ENCODE measurements at regions not wholly inside any gene's neighbourhood (a gene's known extent, or its start where the extent isn't known, plus 50 kb on each side); places are given as distances from the start of the nearest gene placed in this dataset.

DNA sequence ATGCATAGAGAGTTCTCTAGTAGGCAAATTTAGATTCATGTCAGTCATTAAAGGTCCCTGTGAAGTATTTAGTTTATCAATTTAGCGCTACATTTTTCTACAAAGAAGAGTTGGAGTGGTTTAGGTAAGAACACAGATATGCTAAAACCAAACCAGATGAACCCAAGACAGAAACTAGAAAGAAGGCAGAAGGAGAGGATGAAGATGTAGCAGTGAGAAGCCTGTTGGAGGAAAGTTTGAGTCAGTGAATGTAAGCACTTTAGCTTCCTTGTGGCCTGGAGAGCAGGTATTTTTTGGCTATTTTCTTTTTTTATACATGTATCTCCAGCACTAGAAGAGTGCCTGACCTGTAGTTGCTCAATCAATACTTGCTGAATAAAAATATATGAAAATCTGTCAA, 223.7 kb downstream of the KCNRG start:
- no peaks in the 10 kb centered on the region for H3K27me3 Mint-ChIP-seq (ENCODE audit: low read depth, poor library complexity)
- TF ChIP-seq CTCF (IDR thresholded peaks at IDR 0.05) = no peak
- H3K36me3 Mint-ChIP-seq (ENCODE audit: low read depth) = no peaks in the 10 kb centered on the region
- H3K4me3 Mint-ChIP-seq = no peak overlapping the region
- peaks cover 6% of the 10 kb centered on the region for H3K9me3 Mint-ChIP-seq
- no peak overlapping the region for H3K27ac Mint-ChIP-seq
- no peak for DNase-seq
- peaks cover 33% of the 10 kb centered on the region for H3K4me1 Mint-ChIP-seq

- no peak overlapping the region for H3K27ac Mint-ChIP-seq
- H3K4me3 Mint-ChIP-seq = no peak overlapping the region
- DNase-seq = no peak
- H3K36me3 Mint-ChIP-seq (ENCODE audit: low read depth) = no peaks in the 10 kb centered on the region
- no peaks in the 10 kb centered on the region for H3K9me3 Mint-ChIP-seq
- no peaks in the 10 kb centered on the region for H3K27me3 Mint-ChIP-seq (ENCODE audit: low read depth, poor library complexity)
- TF ChIP-seq CTCF (IDR thresholded peaks at IDR 0.05) = no peak
- H3K4me1 Mint-ChIP-seq = peaks cover 51% of the 10 kb centered on the region
Measured at GRCh38 chr13:50241479-50241878, 226.2 kb downstream of the KCNRG start.

- no peaks in the 10 kb centered on the region for H3K9me3 Mint-ChIP-seq
- peaks cover 45% of the 10 kb centered on the region for H3K4me1 Mint-ChIP-seq
- H3K36me3 Mint-ChIP-seq (ENCODE audit: low read depth) = no peaks in the 10 kb centered on the region
- H3K27me3 Mint-ChIP-seq (ENCODE audit: low read depth, poor library complexity) = no peaks in the 10 kb centered on the region
- DNase-seq = no peak
- TF ChIP-seq CTCF (IDR thresholded peaks at IDR 0.05) = no peak
- H3K4me3 Mint-ChIP-seq = no peak overlapping the region
- H3K27ac Mint-ChIP-seq = no peak overlapping the region
Measured at GRCh38 chr13:50243931-50244330, 228.7 kb downstream of the KCNRG start.

- no peak overlapping the region for H3K4me3 Mint-ChIP-seq
- no peaks in the 10 kb centered on the region for H3K27me3 Mint-ChIP-seq (ENCODE audit: low read depth, poor library complexity)
- no peak for TF ChIP-seq CTCF (IDR thresholded peaks at IDR 0.05)
- peaks cover 49% of the 10 kb centered on the region for H3K4me1 Mint-ChIP-seq
- no peaks in the 10 kb centered on the region for H3K9me3 Mint-ChIP-seq
- H3K36me3 Mint-ChIP-seq (ENCODE audit: low read depth) = no peaks in the 10 kb centered on the region
- DNase-seq = no peak
- peak overlapping the region; percentile 69 for H3K27ac Mint-ChIP-seq
Measured at GRCh38 chr13:50244355-50244712, 229.1 kb downstream of the KCNRG start.

- no peak overlapping the region for H3K4me3 Mint-ChIP-seq
- no peak for DNase-seq
- H3K27me3 Mint-ChIP-seq (ENCODE audit: low read depth, poor library complexity) = no peaks in the 10 kb centered on the region
- no peaks in the 10 kb centered on the region for H3K36me3 Mint-ChIP-seq (ENCODE audit: low read depth)
- H3K4me1 Mint-ChIP-seq = peaks cover 55% of the 10 kb centered on the region
- TF ChIP-seq CTCF (IDR thresholded peaks at IDR 0.05) = no peak
- H3K27ac Mint-ChIP-seq = peak overlapping the region; percentile 69
- no peaks in the 10 kb centered on the region for H3K9me3 Mint-ChIP-seq
Measured at GRCh38 chr13:50244713-50245574, 229.7 kb downstream of the KCNRG start.

GRCh38 chr13:50247223-50247622, 232.0 kb downstream of the KCNRG start:
- H3K27me3 Mint-ChIP-seq (ENCODE audit: low read depth, poor library complexity) = no peaks in the 10 kb centered on the region
- no peaks in the 10 kb centered on the region for H3K36me3 Mint-ChIP-seq (ENCODE audit: low read depth)
- no peak overlapping the region for H3K4me3 Mint-ChIP-seq
- H3K4me1 Mint-ChIP-seq = peaks cover 61% of the 10 kb centered on the region
- no peak for TF ChIP-seq CTCF (IDR thresholded peaks at IDR 0.05)
- DNase-seq = no peak
- H3K9me3 Mint-ChIP-seq = no peaks in the 10 kb centered on the region
- H3K27ac Mint-ChIP-seq = no peak overlapping the region

Data from nephron progenitor cell (in vitro differentiated cells).